Chondrocyte (in vitro differentiated cells): ENCODE measurements at regions not wholly inside any gene's neighbourhood (a gene's known extent, or its start where the extent isn't known, plus 50 kb on each side); places are given as distances from the start of the nearest gene placed in this dataset.

Experiments used
- DNase-seq: peaks from one replicate; pipeline ENCODE4 v3.0.0; 2021; ENCODE audit warnings: mixed read lengths, low spot score
- H3K27ac Mint-ChIP-seq: one replicate; pipeline ENCODE4 v1.8.0; 2021; ENCODE audit warnings: mild to moderate bottlenecking, moderate library complexity, mixed read lengths; ENCODE audit not compliant: unreplicated experiment
- H3K27me3 Mint-ChIP-seq: 2 replicates; pipeline ENCODE4 v1.8.0; 2021; ENCODE audit warnings: low read depth, mixed read lengths
- H3K36me3 Mint-ChIP-seq: 2 replicates; pipeline ENCODE4 v1.8.0; 2021; ENCODE audit warnings: low read depth, mixed read lengths
- H3K4me1 Mint-ChIP-seq: 2 replicates; pipeline ENCODE4 v1.8.0; 2021; ENCODE audit warnings: low read depth, mild to moderate bottlenecking, mixed read lengths
- H3K4me3 Mint-ChIP-seq: one replicate; pipeline ENCODE4 v1.8.0; 2021; ENCODE audit warnings: mild to moderate bottlenecking, moderate library complexity, mixed read lengths; ENCODE audit not compliant: unreplicated experiment
- H3K9me3 Mint-ChIP-seq: 2 replicates; pipeline ENCODE4 v1.8.0; 2021; ENCODE audit warnings: low read depth, mixed read lengths
- TF ChIP-seq, protein P1 (sequence below): fragments of 200-600 bp; sonication (generic); IDR thresholded peaks from 2 replicates; pipeline ENCODE4 v1.5.0; 2021; ENCODE audit warnings: antibody characterized with exemption, mild to moderate bottlenecking, moderate library complexity

- TF ChIP-seq, protein P1, sequence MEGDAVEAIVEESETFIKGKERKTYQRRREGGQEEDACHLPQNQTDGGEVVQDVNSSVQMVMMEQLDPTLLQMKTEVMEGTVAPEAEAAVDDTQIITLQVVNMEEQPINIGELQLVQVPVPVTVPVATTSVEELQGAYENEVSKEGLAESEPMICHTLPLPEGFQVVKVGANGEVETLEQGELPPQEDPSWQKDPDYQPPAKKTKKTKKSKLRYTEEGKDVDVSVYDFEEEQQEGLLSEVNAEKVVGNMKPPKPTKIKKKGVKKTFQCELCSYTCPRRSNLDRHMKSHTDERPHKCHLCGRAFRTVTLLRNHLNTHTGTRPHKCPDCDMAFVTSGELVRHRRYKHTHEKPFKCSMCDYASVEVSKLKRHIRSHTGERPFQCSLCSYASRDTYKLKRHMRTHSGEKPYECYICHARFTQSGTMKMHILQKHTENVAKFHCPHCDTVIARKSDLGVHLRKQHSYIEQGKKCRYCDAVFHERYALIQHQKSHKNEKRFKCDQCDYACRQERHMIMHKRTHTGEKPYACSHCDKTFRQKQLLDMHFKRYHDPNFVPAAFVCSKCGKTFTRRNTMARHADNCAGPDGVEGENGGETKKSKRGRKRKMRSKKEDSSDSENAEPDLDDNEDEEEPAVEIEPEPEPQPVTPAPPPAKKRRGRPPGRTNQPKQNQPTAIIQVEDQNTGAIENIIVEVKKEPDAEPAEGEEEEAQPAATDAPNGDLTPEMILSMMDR = no peak
- Mint-ChIP-seq H3K27me3 (peaks cover 3% of the 10 kb centered on the region), H3K36me3 (peaks cover 2% of the 10 kb centered on the region), H3K27ac (no peak overlapping the region), H3K4me1 (no peaks in the 10 kb centered on the region), H3K9me3 (peaks cover 6% of the 10 kb centered on the region), H3K4me3 (no peak overlapping the region)
- DNase-seq = no peak
These were observed 113.8 kb upstream of the P2RY1 start for GRCh38 chr3:152720951-152721718.

- TF ChIP-seq, protein P1 = no peak
- no peak for DNase-seq
- Mint-ChIP-seq H3K27me3 (peaks cover 3% of the 10 kb centered on the region), H3K27ac (no peak overlapping the region), H3K4me1 (no peaks in the 10 kb centered on the region), H3K36me3 (peaks cover 2% of the 10 kb centered on the region), H3K4me3 (no peak overlapping the region), H3K9me3 (peaks cover 6% of the 10 kb centered on the region)
These were observed 110.7 kb upstream of the P2RY1 start for GRCh38 chr3:152724270-152724669.

- DNase-seq = no peak
- no peak overlapping the region for H3K4me3 Mint-ChIP-seq
- no peaks in the 10 kb centered on the region for H3K9me3 Mint-ChIP-seq
- TF ChIP-seq, protein P1 = no peak
- no peaks in the 10 kb centered on the region for H3K36me3 Mint-ChIP-seq
- H3K27me3 Mint-ChIP-seq = no peaks in the 10 kb centered on the region
- H3K4me1 Mint-ChIP-seq = no peaks in the 10 kb centered on the region
- no peak overlapping the region for H3K27ac Mint-ChIP-seq
These were observed 106.5 kb upstream of the P2RY1 start for GRCh38 chr3:152728231-152728980.

DNA sequence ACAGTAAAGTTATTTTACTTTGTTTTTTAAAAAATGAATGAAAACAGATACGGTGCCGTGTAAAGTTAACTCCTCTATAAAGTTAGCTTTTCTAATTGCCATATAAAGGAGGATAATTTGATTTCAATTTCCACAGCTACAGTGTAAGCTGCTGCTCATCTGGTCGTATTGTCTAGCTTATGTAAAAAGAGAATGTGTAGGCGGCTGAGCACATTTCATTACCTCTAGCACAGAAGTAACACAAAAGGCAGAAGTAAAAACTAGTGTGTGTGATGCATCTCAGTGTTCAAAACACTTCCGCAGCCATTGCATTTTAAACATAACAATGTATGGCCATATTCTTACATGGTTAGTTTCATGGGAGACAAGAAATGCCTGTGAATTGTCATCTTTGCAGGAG lies 105.0 kb upstream of the P2RY1 start:
- no peak overlapping the region for H3K27ac Mint-ChIP-seq
- H3K9me3 Mint-ChIP-seq = no peaks in the 10 kb centered on the region
- no peaks in the 10 kb centered on the region for H3K4me1 Mint-ChIP-seq
- no peaks in the 10 kb centered on the region for H3K36me3 Mint-ChIP-seq
- H3K4me3 Mint-ChIP-seq = no peak overlapping the region
- H3K27me3 Mint-ChIP-seq = no peaks in the 10 kb centered on the region
- TF ChIP-seq, protein P1 = no peak
- DNase-seq = no peak

GRCh38 chr3:152731511-152731910 lies 103.4 kb upstream of the P2RY1 start:
- Mint-ChIP-seq H3K4me3 (no peak overlapping the region), H3K27ac (no peak overlapping the region), H3K36me3 (no peaks in the 10 kb centered on the region), H3K4me1 (no peaks in the 10 kb centered on the region), H3K9me3 (no peaks in the 10 kb centered on the region), H3K27me3 (no peaks in the 10 kb centered on the region)
- DNase-seq = no peak
- TF ChIP-seq, protein P1 = no peak
